ENCODE measurements at regions not wholly inside any gene's neighbourhood (a gene's known extent, or its start where the extent isn't known, plus 50 kb on each side); places are given as distances from the start of the nearest gene placed in this dataset.

DNA sequence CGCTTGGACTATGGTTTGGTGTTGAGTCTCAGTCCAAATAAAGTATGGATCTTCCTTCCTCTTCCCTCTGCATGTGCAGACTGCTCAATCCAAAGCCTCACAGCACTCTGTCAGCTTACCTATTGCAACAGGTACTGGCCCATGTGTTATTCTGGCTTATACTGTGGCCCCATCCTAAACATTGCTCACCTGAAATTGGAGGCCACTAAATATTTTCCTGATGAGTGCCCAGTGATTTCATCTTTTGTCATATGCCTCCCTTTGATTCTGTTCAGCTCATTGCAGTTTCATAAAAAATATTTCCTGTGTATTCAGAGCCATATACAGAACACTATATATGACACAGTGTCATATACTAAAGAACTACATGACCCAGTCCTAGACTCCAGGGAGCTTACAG, 86.3 kb upstream of the FAM136A start:
- Histone ChIP-seq H3K4me3 (no peak overlapping the region), H3K27ac (no peak overlapping the region), H3K36me3 (no peaks in the 10 kb centered on the region), H3K4me1 (no peaks in the 10 kb centered on the region), H3K27me3 (no peaks in the 10 kb centered on the region), H3K9me3 (no peaks in the 10 kb centered on the region), H3K9ac (ENCODE audit: low read depth in 2 of 2, low read length in 2 of 2) (no peak overlapping the region)
- no peak for DNase-seq
- intact Hi-C loops (cut with DNase I) = no loop called here
- no peak for TF ChIP-seq CTCF (IDR thresholded peaks at IDR 0.05)

GRCh38 chr2:70385966-70386595, 84.2 kb upstream of the FAM136A start:
- no peak for DNase-seq
- no peak overlapping the region for H3K9ac ChIP-seq (ENCODE audit: low read depth in 2 of 2, low read length in 2 of 2)
- no peaks in the 10 kb centered on the region for H3K27me3 ChIP-seq
- H3K36me3 ChIP-seq = no peaks in the 10 kb centered on the region
- no peaks in the 10 kb centered on the region for H3K9me3 ChIP-seq
- H3K4me3 ChIP-seq = no peak overlapping the region
- intact Hi-C loops (cut with DNase I) = no loop called here
- no peak for TF ChIP-seq CTCF (IDR thresholded peaks at IDR 0.05)
- H3K27ac ChIP-seq = no peak overlapping the region
- H3K4me1 ChIP-seq = no peaks in the 10 kb centered on the region

DNA sequence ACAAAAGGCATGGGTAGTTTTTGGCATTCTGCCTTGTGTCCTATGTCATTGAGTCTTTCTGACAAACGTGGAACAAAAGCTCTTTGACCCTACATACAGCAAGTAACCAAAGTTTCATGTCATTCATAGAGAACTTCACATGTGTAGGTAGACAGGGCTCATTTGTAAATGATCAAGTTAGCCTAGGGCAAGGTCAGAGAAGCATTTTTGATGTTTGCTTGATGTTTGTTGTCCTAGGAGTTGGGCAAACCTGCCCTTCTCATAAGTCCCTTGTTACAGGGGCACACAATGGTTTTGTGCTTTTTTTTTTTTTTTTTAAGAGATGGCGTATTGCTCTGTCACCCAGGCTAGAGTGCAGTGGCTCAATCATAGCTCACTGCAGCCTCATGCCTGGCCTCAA, 83.3 kb upstream of the FAM136A start:
- DNase-seq = no peak
- Histone ChIP-seq H3K9ac (ENCODE audit: low read depth in 2 of 2, low read length in 2 of 2) (no peak overlapping the region), H3K4me1 (no peaks in the 10 kb centered on the region), H3K27me3 (no peaks in the 10 kb centered on the region), H3K4me3 (no peak overlapping the region), H3K36me3 (no peaks in the 10 kb centered on the region), H3K27ac (no peak overlapping the region), H3K9me3 (no peaks in the 10 kb centered on the region)
- intact Hi-C loops (cut with DNase I) = no loop called here
- no peak for TF ChIP-seq CTCF (IDR thresholded peaks at IDR 0.05)

- Histone ChIP-seq H3K27me3 (no peaks in the 10 kb centered on the region), H3K9ac (ENCODE audit: low read depth in 2 of 2, low read length in 2 of 2) (no peak overlapping the region), H3K27ac (no peak overlapping the region), H3K9me3 (no peaks in the 10 kb centered on the region), H3K36me3 (no peaks in the 10 kb centered on the region), H3K4me3 (no peak overlapping the region), H3K4me1 (no peaks in the 10 kb centered on the region)
- intact Hi-C loops (cut with DNase I) = no loop called here
- no peak for TF ChIP-seq CTCF (IDR thresholded peaks at IDR 0.05)
- DNase-seq = no peak
Observed at GRCh38 chr2:70381821-70382220, 80.0 kb upstream of the FAM136A start.

DNA sequence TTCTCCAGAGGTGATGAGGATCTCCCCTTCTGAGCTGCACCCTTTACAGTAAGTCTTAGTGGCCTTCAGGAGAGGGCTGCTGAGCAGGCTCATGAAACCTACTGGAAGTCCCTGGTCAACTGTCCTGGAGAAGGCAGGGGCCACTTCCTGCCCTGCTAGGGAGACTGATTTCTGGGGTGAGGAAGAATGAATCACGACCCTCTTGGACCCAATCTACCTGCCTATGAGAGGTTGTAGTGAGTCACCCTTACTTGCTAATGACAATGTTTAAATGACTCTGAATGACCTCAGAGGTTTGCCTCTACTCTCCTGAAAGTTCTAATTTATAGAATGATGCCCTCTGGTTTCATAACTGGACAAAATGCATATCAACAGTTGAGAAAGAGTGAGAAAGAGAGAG, 79.4 kb upstream of the FAM136A start:
- H3K9ac ChIP-seq (ENCODE audit: low read depth in 2 of 2, low read length in 2 of 2) = no peak overlapping the region
- no peaks in the 10 kb centered on the region for H3K9me3 ChIP-seq
- no peaks in the 10 kb centered on the region for H3K4me1 ChIP-seq
- H3K4me3 ChIP-seq = no peak overlapping the region
- no peak for TF ChIP-seq CTCF (IDR thresholded peaks at IDR 0.05)
- intact Hi-C loops (cut with DNase I) = no loop called here
- H3K27me3 ChIP-seq = no peaks in the 10 kb centered on the region
- no peak for DNase-seq
- H3K36me3 ChIP-seq = no peaks in the 10 kb centered on the region
- no peak overlapping the region for H3K27ac ChIP-seq

Measured in colonic mucosa (tissue), 4 donors.